22Rv1 (cell line): ENCODE measurements at regions not wholly inside any gene's neighbourhood (a gene's known extent, or its start where the extent isn't known, plus 50 kb on each side); places are given as distances from the start of the nearest gene placed in this dataset.

Experiments used
- ZFX ChIP-seq: fragments of 450-650 bp; IDR thresholded peaks from 2 replicates; pipeline ENCODE4 v1.6.1; 2017; ENCODE audit warnings: antibody characterized with exemption, borderline replicate concordance
- TF ChIP-seq, protein P1 (sequence below): fragments of 450-650 bp; IDR thresholded peaks from 2 replicates; pipeline ENCODE4 v1.5.1; 2017; ENCODE audit warnings: mild to moderate bottlenecking

DNA sequence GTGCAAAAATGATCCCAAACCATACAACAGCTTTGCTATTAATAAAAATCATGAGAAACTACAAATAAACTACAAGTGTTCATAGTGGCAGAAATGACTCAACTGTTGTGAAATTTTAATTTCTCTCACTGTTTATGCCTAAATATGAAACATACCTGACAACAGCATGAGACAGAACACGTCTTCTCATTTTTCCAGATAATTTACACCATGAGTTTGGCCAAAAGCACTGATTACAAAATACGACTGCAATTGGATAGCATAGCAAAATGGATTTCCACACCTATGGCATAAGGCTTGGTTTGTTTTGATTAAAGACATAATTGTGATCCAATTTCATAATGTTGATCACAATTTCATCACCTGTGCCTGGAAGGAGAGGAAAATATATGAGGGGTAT, 608.6 kb downstream of the GATA3 start:
- TF ChIP-seq, protein P1, sequence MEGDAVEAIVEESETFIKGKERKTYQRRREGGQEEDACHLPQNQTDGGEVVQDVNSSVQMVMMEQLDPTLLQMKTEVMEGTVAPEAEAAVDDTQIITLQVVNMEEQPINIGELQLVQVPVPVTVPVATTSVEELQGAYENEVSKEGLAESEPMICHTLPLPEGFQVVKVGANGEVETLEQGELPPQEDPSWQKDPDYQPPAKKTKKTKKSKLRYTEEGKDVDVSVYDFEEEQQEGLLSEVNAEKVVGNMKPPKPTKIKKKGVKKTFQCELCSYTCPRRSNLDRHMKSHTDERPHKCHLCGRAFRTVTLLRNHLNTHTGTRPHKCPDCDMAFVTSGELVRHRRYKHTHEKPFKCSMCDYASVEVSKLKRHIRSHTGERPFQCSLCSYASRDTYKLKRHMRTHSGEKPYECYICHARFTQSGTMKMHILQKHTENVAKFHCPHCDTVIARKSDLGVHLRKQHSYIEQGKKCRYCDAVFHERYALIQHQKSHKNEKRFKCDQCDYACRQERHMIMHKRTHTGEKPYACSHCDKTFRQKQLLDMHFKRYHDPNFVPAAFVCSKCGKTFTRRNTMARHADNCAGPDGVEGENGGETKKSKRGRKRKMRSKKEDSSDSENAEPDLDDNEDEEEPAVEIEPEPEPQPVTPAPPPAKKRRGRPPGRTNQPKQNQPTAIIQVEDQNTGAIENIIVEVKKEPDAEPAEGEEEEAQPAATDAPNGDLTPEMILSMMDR, result no peak
- TF ChIP-seq ZFX, result no peak
